IMR-90 (cell line): ENCODE measurements at regions not wholly inside any gene's neighbourhood (a gene's known extent, or its start where the extent isn't known, plus 50 kb on each side); places are given as distances from the start of the nearest gene placed in this dataset.

Experiments
- ATAC-seq: fragments of 200-7000 bp; cut with Tn5 transposase; 2 replicates; pipeline ENCODE4 v1.9.1; 2020; ENCODE audit warnings: low read depth, mild to moderate bottlenecking, moderate library complexity
- BruUV-seq: library from RNA; stranded (reverse); fragments of 400-500 nt; replicated peaks from 2 replicates; lab custom pipeline; 2021; lab: Mats Ljungman, UMichigan
- CTCF ChIA-PET: fragments of 300-600 bp; formaldehyde crosslinking; extraction: SDS; loops from one replicate; lab custom pipeline; 2021; ENCODE audit warnings: antibody characterized with exemption; lab: Yijun Ruan, JAX
- POLR2A ChIA-PET: fragments of 300-600 bp; sonication (Branson Sonifier 250); formaldehyde crosslinking; loops from one replicate; lab custom pipeline; 2022; ENCODE audit warnings: antibody characterized with exemption; ENCODE audit not compliant: unreplicated experiment; lab: Charles Lee
- DNase-seq: peaks from one replicate; pipeline ENCODE4 v3.0.0; 2013
- H2AFZ ChIP-seq: replicated peaks from 2 replicates; pipeline ENCODE3; 2013; ENCODE audit warnings: low read length, mild to moderate bottlenecking; ENCODE audit not compliant: poor library complexity
- H2AK5ac ChIP-seq: 2 replicates; pipeline ENCODE4 v1.6.1; 2013; ENCODE audit warnings: low read depth, low read length, inconsistent platforms
- H2AK9ac ChIP-seq: replicated peaks from 2 replicates; pipeline ENCODE3; 2013; ENCODE audit warnings: mild to moderate bottlenecking, low read depth, low read length, moderate library complexity; ENCODE audit not compliant: poor library complexity
- H2BK120ac ChIP-seq: 2 replicates; pipeline ENCODE4 v1.6.1; 2013; ENCODE audit warnings: low read depth, low read length, inconsistent platforms
- H2BK15ac ChIP-seq: 3 replicates; pipeline ENCODE4 v1.6.1; 2013; ENCODE audit warnings: low read depth, low read length, inconsistent platforms
- H2BK20ac ChIP-seq: 2 replicates; pipeline ENCODE4 v1.6.1; 2013; ENCODE audit warnings: low read depth, mild to moderate bottlenecking, inconsistent platforms, low read length, moderate library complexity
- H2BK5ac ChIP-seq: 2 replicates; pipeline ENCODE4 v1.6.1; 2013; ENCODE audit warnings: mild to moderate bottlenecking, low read depth, low read length, inconsistent platforms; ENCODE audit not compliant: poor library complexity, severe bottlenecking
- H3K14ac ChIP-seq: replicated peaks from 2 replicates; pipeline ENCODE4 v1.6.1; 2013; ENCODE audit warnings: low read depth, low read length, inconsistent platforms
- H3K18ac ChIP-seq: 2 replicates; pipeline ENCODE4 v1.6.1; 2013; ENCODE audit warnings: low read depth, low read length, control low read depth
- H3K23ac ChIP-seq: 2 replicates; pipeline ENCODE4 v1.6.1; 2013; ENCODE audit warnings: low read depth, low read length, inconsistent platforms
- H3K27ac ChIP-seq: 2 replicates; pipeline ENCODE4 v1.5.1; 2013; ENCODE audit warnings: mild to moderate bottlenecking, control low read depth, low read length; ENCODE audit not compliant: insufficient read depth
- H3K27me3 ChIP-seq: 2 replicates; pipeline ENCODE4 v1.6.1; 2013; ENCODE audit warnings: low read length; ENCODE audit not compliant: control insufficient read depth, insufficient read depth
- H3K36me3 ChIP-seq: 2 replicates; pipeline ENCODE4 v1.6.1; 2013; ENCODE audit warnings: low read length, mixed read lengths; ENCODE audit not compliant: control insufficient read depth, insufficient read depth
- H3K4ac ChIP-seq: 2 replicates; pipeline ENCODE4 v1.6.1; 2013; ENCODE audit warnings: low read depth, low read length, inconsistent platforms
- H3K4me1 ChIP-seq: 2 replicates; pipeline ENCODE4 v1.6.1; 2013; ENCODE audit warnings: low read length, mixed read lengths; ENCODE audit not compliant: control insufficient read depth, insufficient read depth
- H3K4me2 ChIP-seq: 2 replicates; pipeline ENCODE4 v1.6.1; 2013; ENCODE audit warnings: low read depth, mild to moderate bottlenecking, control low read depth, low read length, moderate library complexity
- H3K4me3 ChIP-seq: 2 replicates; pipeline ENCODE4 v1.5.1; 2013; ENCODE audit warnings: low read depth, mild to moderate bottlenecking, control low read depth, low read length, moderate library complexity; ENCODE audit not compliant: insufficient read depth
- H3K56ac ChIP-seq: 2 replicates; pipeline ENCODE4 v1.6.1; 2013; ENCODE audit warnings: low read length, inconsistent platforms; ENCODE audit not compliant: insufficient read depth; ENCODE audit errors: extremely low read depth
- H3K79me1 ChIP-seq, 2 experiments: 2 replicates each; pipeline ENCODE4 v1.6.1; 2013; ENCODE audit warnings: low read length in 2 of 2, inconsistent platforms in 1 of 2, low read depth in 1 of 2
- H3K9ac ChIP-seq: 2 replicates; pipeline ENCODE4 v1.6.1; 2013; ENCODE audit warnings: low read depth, low read length, control low read depth
- H3K9me1 ChIP-seq: 2 replicates; pipeline ENCODE4 v1.6.1; 2013; ENCODE audit warnings: low read length, inconsistent platforms; ENCODE audit not compliant: insufficient read depth
- H3K9me3 ChIP-seq: 2 replicates; pipeline ENCODE4 v1.6.1; 2013; ENCODE audit warnings: low read length; ENCODE audit not compliant: control insufficient read depth, insufficient read depth
- H4K20me1 ChIP-seq: 2 replicates; pipeline ENCODE4 v1.6.1; 2013; ENCODE audit warnings: low read length, inconsistent platforms; ENCODE audit not compliant: insufficient read depth
- H4K5ac ChIP-seq: 2 replicates; pipeline ENCODE4 v1.6.1; 2013; ENCODE audit warnings: mild to moderate bottlenecking, low read depth, low read length, control low read depth
- H4K8ac ChIP-seq, 2 experiments: 2 replicates each; pipeline ENCODE4 v1.6.1; 2013; ENCODE audit warnings: low read depth in 2 of 2, low read length in 2 of 2, control low read depth in 1 of 2, inconsistent platforms in 1 of 2
- H4K91ac ChIP-seq: 2 replicates; pipeline ENCODE4 v1.6.1; 2013; ENCODE audit warnings: low read depth, low read length, inconsistent platforms; ENCODE audit not compliant: insufficient read depth
- BHLHE40 ChIP-seq: fragments of 150-350 bp; IDR thresholded peaks from 2 replicates; pipeline ENCODE4 v1.6.1; 2016; ENCODE audit warnings: mild to moderate bottlenecking, low read depth, low read length
- CEBPB ChIP-seq: IDR thresholded peaks from 2 replicates; pipeline ENCODE4 v1.6.1; 2012; ENCODE audit warnings: low read depth, low read length, improper control_type of control experiment
- CHD1 ChIP-seq: IDR thresholded peaks from 2 replicates; pipeline ENCODE4 v1.6.1; 2012; ENCODE audit warnings: low read depth, low read length, improper control_type of control experiment
- CTCF ChIP-seq: conservative IDR thresholded peaks from 2 replicates; pipeline ENCODE4 v1.5.1; 2012; ENCODE audit warnings: mild to moderate bottlenecking, low read depth, low read length, improper control_type of control experiment
- MAFK ChIP-seq: IDR thresholded peaks from 2 replicates; pipeline ENCODE4 v1.6.1; 2012; ENCODE audit warnings: low read depth, low read length, improper control_type of control experiment
- MAZ ChIP-seq: IDR thresholded peaks from 2 replicates; pipeline ENCODE4 v1.6.1; 2012; ENCODE audit warnings: low read depth, mild to moderate bottlenecking, low read length, improper control_type of control experiment, moderate library complexity, borderline replicate concordance
- MXI1 ChIP-seq: IDR thresholded peaks from 2 replicates; pipeline ENCODE4 v1.6.1; 2012; ENCODE audit warnings: low read depth, mild to moderate bottlenecking, low read length, moderate library complexity, borderline replicate concordance
- POLR2A ChIP-seq: IDR thresholded peaks from 2 replicates; pipeline ENCODE4 v1.6.1; 2012; ENCODE audit warnings: mild to moderate bottlenecking, low read depth, low read length
- RCOR1 ChIP-seq: IDR thresholded peaks from 2 replicates; pipeline ENCODE4 v1.6.1; 2012; ENCODE audit warnings: mild to moderate bottlenecking, low read length, improper control_type of control experiment; ENCODE audit not compliant: insufficient replicate concordance
- RFX5 ChIP-seq: IDR thresholded peaks from 2 replicates; pipeline ENCODE4 v1.8.0; 2012; ENCODE audit warnings: low read depth, mild to moderate bottlenecking, low read length, moderate library complexity
- WGBS, 2 experiments: methylation state at CpG; one replicate each; pipeline versions ENCODE4 v1.1.5 to v1.1.7; 2013; ENCODE audit warnings: missing lambda C conversion rate in 2 of 2; ENCODE audit not compliant: insufficient read length in 1 of 2; ENCODE audit errors: extremely low coverage in 2 of 2; 5-methylcytosine and 5-hydroxymethylcytosine counted together
- dilution Hi-C: fragments of 300-500 bp; cut with HindIII; formaldehyde crosslinking; loops from one replicate; pipeline ENCODE4 v1.14.3; 2018; ENCODE audit warnings: low sequenced_read_pairs; ENCODE audit not compliant: unreplicated experiment
- in situ Hi-C: fragments of 300-500 bp; cut with MboI; formaldehyde crosslinking; loops from 3 replicates; pipeline ENCODE4 v1.14.3; 2019; ENCODE audit warnings: low sequenced_read_pairs, inconsistent platforms, mixed read lengths
- intact Hi-C: fragments of 100-400 bp; cut with micrococcal nuclease; formaldehyde crosslinking; loops from 2 replicates; pipeline ENCODE4 v1.10.0; 2022
- TF ChIP-seq, protein P1 (sequence below): fragments of 150-350 bp; IDR thresholded peaks from 2 replicates; pipeline ENCODE4 v1.6.1; 2017; ENCODE audit warnings: mild to moderate bottlenecking, antibody characterized with exemption, low read length, low read depth
- TF ChIP-seq, protein P2 (sequence below): fragments of 150-350 bp; IDR thresholded peaks from 2 replicates; pipeline ENCODE4 v1.6.1; 2016; ENCODE audit warnings: low read depth, mild to moderate bottlenecking, low read length, moderate library complexity, borderline replicate concordance

DNA sequence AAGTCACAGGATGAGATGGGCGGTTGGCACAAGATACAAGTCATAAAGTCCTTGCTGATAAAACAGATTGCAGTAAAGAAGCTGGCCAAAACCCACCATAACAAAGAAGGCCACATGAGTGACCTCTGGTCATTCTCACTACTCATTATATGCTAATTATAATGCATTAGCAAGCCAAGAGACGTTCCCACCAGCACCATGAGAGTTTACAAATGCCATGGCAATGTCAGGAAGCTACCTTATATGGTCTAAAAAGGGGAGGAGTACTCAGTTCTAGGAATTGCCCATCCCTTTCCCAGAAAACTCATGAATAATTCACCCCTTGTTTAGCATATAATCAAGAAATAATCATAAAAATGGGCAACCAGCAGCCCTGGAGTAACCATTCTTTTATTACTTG, 74.9 kb upstream of the APP start:
- no peaks in the 10 kb centered on the region for H4K20me1 ChIP-seq
- no peak overlapping the region for H3K4ac ChIP-seq
- ChIA-PET CTCF (interaction anchor here (0.6 kb wide), 1 partner anchor 48 kb away, joined by 3 read pairs; no protein-coding TSS in a partner anchor), POLR2A (no interaction called here)
- H2AFZ ChIP-seq: no peak overlapping the region
- no peaks in the 10 kb centered on the region for H3K4me1 ChIP-seq
- no peaks in the 10 kb centered on the region for H3K79me1 ChIP-seq
- H2BK120ac ChIP-seq: no peak overlapping the region
- intact Hi-C loops (no loop called here), dilution Hi-C loops (no loop called here), in situ Hi-C loops (no loop called here)
- H3K56ac ChIP-seq: no peak overlapping the region
- no peak overlapping the region for H3K9ac ChIP-seq
- no peak for ATAC-seq
- H3K4me2 ChIP-seq: no peak overlapping the region
- no peak overlapping the region for H3K18ac ChIP-seq
- no peaks in the 10 kb centered on the region for H3K9me1 ChIP-seq
- TF ChIP-seq CEBPB: no peak
- TF ChIP-seq MXI1: no peak
- no peak for TF ChIP-seq BHLHE40
- TF ChIP-seq POLR2A: no peak
- no peak for TF ChIP-seq CHD1
- no peak for TF ChIP-seq MAZ
- no peak for TF ChIP-seq CTCF
- TF ChIP-seq, protein P1, sequence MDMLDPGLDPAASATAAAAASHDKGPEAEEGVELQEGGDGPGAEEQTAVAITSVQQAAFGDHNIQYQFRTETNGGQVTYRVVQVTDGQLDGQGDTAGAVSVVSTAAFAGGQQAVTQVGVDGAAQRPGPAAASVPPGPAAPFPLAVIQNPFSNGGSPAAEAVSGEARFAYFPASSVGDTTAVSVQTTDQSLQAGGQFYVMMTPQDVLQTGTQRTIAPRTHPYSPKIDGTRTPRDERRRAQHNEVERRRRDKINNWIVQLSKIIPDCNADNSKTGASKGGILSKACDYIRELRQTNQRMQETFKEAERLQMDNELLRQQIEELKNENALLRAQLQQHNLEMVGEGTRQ: no peak
- TF ChIP-seq, protein P2, sequence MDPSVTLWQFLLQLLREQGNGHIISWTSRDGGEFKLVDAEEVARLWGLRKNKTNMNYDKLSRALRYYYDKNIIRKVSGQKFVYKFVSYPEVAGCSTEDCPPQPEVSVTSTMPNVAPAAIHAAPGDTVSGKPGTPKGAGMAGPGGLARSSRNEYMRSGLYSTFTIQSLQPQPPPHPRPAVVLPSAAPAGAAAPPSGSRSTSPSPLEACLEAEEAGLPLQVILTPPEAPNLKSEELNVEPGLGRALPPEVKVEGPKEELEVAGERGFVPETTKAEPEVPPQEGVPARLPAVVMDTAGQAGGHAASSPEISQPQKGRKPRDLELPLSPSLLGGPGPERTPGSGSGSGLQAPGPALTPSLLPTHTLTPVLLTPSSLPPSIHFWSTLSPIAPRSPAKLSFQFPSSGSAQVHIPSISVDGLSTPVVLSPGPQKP: no peak
- no peak for TF ChIP-seq MAFK
- no peak for TF ChIP-seq RFX5
- no peak for TF ChIP-seq RCOR1
- H3K9me3 ChIP-seq: no peaks in the 10 kb centered on the region
- no peak for DNase-seq
- H2BK5ac ChIP-seq: no peak overlapping the region
- no peak overlapping the region for H4K91ac ChIP-seq
- H3K4me3 ChIP-seq: no peak overlapping the region
- H2BK15ac ChIP-seq: no peak overlapping the region
- no peaks in the 10 kb centered on the region for H3K27me3 ChIP-seq
- WGBS, 2 experiments: 60% methylated on average over 1 of the region's 2 CpGs; no CpG with 5 or more reads in 1 of the 2 experiments
- no peak overlapping the region for H4K5ac ChIP-seq
- no peak overlapping the region for H3K14ac ChIP-seq
- H3K27ac ChIP-seq: no peak overlapping the region
- no peak overlapping the region for H2AK5ac ChIP-seq
- BruUV-seq: no TSS peak
- no peaks in the 10 kb centered on the region for H3K36me3 ChIP-seq
- H3K23ac ChIP-seq: no peak overlapping the region
- H2AK9ac ChIP-seq: no peak overlapping the region
- H2BK20ac ChIP-seq: no peak overlapping the region
- no peak overlapping the region for H4K8ac ChIP-seq
